ENCODE measurements at regions not wholly inside any gene's neighbourhood (a gene's known extent, or its start where the extent isn't known, plus 50 kb on each side); places are given as distances from the start of the nearest gene placed in this dataset.

GRCh38 chr1:232531291-232531690 is 98.6 kb downstream of the SIPA1L2 start:
- Histone ChIP-seq H2AFZ (ENCODE audit: low read depth, low read length) (no peak overlapping the region), H3K27me3 (ENCODE audit: control insufficient read depth in 2 of 2, insufficient read depth in 2 of 2, low read length in 2 of 2) (no peaks in the 10 kb centered on the region), H3K4me1 (replicated peaks in 1 of 2; ENCODE audit: control insufficient read depth in 2 of 2, insufficient read depth in 2 of 2, low read length in 2 of 2) (no peaks in the 10 kb centered on the region), H3K4me3 (no peak overlapping the region), H3K4me2 (ENCODE audit: insufficient read depth, low read length) (no peak overlapping the region), H4K20me1 (replicated peaks; ENCODE audit: control insufficient read depth, insufficient read depth, low read length) (no peaks in the 10 kb centered on the region), H3K36me3 (ENCODE audit: control insufficient read depth, insufficient read depth, low read length) (no peaks in the 10 kb centered on the region), H3K27ac (ENCODE audit: extremely low read depth, low read depth, low read length) (no peak overlapping the region), H3K9me3 (replicated peaks; ENCODE audit: control insufficient read depth, insufficient read depth, low read depth, low read length) (no peaks in the 10 kb centered on the region), H3K9me1 (ENCODE audit: control insufficient read depth, insufficient read depth, low read length) (no peaks in the 10 kb centered on the region), H3K9ac (ENCODE audit: insufficient read depth in 1 of 2, low read depth in 2 of 2, low read length in 2 of 2) (no peak overlapping the region), H3K79me2 (ENCODE audit: control insufficient read depth, insufficient read depth, low read length) (no peaks in the 10 kb centered on the region)
- FAIRE-seq (no peak), DNase-seq (ENCODE audit: extremely low read depth in 1 of 4, low spot score in 3 of 4) (no peak), ATAC-seq (no peak)
- CTCF ChIA-PET (ENCODE audit: low intra/inter-chr PET ratio): no interaction called here
- in situ Hi-C loops (cut with MboI): no loop called here
- TF ChIP-seq MCM3 (IDR thresholded peaks at IDR 0.05) (no peak), HNRNPK (IDR thresholded peaks at IDR 0.05; ENCODE audit: low read depth, low read length, poor library complexity, severe bottlenecking) (no peak), POLR3G (IDR thresholded peaks at IDR 0.05; ENCODE audit: extremely low read depth, insufficient read length, insufficient replicate concordance) (no peak), NR1H2 (CRISPR knock-in tag; IDR thresholded peaks at IDR 0.05) (no peak), ZKSCAN1 (IDR thresholded peaks at IDR 0.05; ENCODE audit: low read depth, low read length) (no peak), ARID1B (IDR thresholded peaks at IDR 0.05) (no peak), HDAC2 (IDR thresholded peaks at IDR 0.05) (no peak), LEF1 (IDR thresholded peaks at IDR 0.05) (no peak), GABPB1 (CRISPR knock-in tag; IDR thresholded peaks at IDR 0.05) (no peak), ZSCAN32 (CRISPR knock-in tag; IDR thresholded peaks at IDR 0.05) (no peak), ZNF24 (IDR thresholded peaks at IDR 0.05) (no peak), ETV1 (tag; conservative IDR thresholded peaks at IDR 0.05; ENCODE audit: low read depth) (no peak), NFIC (IDR thresholded peaks at IDR 0.05) (no peak)
- TF ChIP-seq, protein P1, sequence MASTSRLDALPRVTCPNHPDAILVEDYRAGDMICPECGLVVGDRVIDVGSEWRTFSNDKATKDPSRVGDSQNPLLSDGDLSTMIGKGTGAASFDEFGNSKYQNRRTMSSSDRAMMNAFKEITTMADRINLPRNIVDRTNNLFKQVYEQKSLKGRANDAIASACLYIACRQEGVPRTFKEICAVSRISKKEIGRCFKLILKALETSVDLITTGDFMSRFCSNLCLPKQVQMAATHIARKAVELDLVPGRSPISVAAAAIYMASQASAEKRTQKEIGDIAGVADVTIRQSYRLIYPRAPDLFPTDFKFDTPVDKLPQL (IDR thresholded peaks at IDR 0.05; ENCODE audit: extremely low read depth, insufficient read length): no peak
- TF ChIP-seq, protein P2, sequence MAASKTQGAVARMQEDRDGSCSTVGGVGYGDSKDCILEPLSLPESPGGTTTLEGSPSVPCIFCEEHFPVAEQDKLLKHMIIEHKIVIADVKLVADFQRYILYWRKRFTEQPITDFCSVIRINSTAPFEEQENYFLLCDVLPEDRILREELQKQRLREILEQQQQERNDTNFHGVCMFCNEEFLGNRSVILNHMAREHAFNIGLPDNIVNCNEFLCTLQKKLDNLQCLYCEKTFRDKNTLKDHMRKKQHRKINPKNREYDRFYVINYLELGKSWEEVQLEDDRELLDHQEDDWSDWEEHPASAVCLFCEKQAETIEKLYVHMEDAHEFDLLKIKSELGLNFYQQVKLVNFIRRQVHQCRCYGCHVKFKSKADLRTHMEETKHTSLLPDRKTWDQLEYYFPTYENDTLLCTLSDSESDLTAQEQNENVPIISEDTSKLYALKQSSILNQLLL (CRISPR knock-in tag; IDR thresholded peaks at IDR 0.05; ENCODE audit: borderline replicate concordance): no peak
- no TSS peak for BruUV-seq (replicated peaks)
- POLR2A ChIA-PET: no interaction called here
- intact Hi-C loops (cut with micrococcal nuclease): no loop called here
- whole genome bisulfite sequencing (ENCODE audit: insufficient coverage, low coverage, missing lambda C conversion rate): 0% methylated on average over 3 of the region's 3 CpGs

Data from K562 (cell line).